ENCODE measurements at regions not wholly inside any gene's neighbourhood (a gene's known extent, or its start where the extent isn't known, plus 50 kb on each side); places are given as distances from the start of the nearest gene placed in this dataset.

DNA sequence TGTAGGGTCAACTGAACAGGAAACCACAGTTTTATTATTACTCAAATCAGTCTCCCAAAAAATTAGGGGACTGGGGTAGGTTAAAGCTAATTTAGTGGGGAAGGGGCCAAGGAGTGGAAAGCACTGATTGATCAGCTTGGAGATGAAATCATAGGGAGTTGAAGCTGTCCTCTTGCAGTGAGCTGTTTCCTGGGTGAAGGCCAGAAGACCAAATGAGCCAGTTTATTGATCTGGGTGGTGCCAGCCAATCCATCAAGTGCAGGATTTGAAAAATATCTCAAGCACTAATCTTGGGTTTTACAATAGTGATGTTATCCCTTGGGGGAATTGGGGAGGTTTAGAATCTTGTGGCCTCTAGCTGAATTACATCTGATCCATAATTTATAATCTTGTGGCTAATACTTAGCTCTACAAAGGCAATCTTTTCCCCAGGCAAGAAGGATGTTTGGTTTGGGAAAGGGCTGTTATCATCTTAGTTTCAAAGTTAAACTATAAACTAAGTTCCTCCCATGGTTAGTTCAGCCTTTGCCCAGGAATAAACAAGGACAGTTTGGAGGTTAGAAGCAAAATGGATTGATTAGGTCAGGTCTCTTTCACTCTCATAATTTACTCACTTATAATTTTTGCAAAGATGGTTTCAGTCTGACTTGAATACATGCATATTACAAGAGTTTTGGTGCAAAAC is 773.5 kb downstream of the XPNPEP1 start:
- CTCF ChIA-PET, result no interaction called here
- no peaks in the 10 kb centered on the region for H3K79me2 ChIP-seq (ENCODE audit: low read depth)
- POLR2A ChIA-PET (ENCODE audit: unreplicated experiment), result no interaction called here
- H4K20me1 ChIP-seq (ENCODE audit: insufficient read depth), result no peaks in the 10 kb centered on the region
- no TSS peak for BruUV-seq (replicated peaks)
- H3K9me3 ChIP-seq (ENCODE audit: insufficient read depth, low read depth), result no peaks in the 10 kb centered on the region
- no peaks in the 10 kb centered on the region for H3K36me3 ChIP-seq (ENCODE audit: low read depth)
- intact Hi-C loops (cut with micrococcal nuclease; ENCODE audit: unreplicated experiment), result no loop called here
- no peaks in the 10 kb centered on the region for H3F3A ChIP-seq (ENCODE audit: insufficient read depth, low read depth)
- H3K9me2 ChIP-seq (ENCODE audit: insufficient read depth), result no peaks in the 10 kb centered on the region; the same call in 1 of the 2 replicates
- no peak overlapping the region for H2AFZ ChIP-seq
- H3K4me1 ChIP-seq (replicated peaks; ENCODE audit: insufficient read depth), result no peaks in the 10 kb centered on the region
- TF ChIP-seq, protein P1, sequence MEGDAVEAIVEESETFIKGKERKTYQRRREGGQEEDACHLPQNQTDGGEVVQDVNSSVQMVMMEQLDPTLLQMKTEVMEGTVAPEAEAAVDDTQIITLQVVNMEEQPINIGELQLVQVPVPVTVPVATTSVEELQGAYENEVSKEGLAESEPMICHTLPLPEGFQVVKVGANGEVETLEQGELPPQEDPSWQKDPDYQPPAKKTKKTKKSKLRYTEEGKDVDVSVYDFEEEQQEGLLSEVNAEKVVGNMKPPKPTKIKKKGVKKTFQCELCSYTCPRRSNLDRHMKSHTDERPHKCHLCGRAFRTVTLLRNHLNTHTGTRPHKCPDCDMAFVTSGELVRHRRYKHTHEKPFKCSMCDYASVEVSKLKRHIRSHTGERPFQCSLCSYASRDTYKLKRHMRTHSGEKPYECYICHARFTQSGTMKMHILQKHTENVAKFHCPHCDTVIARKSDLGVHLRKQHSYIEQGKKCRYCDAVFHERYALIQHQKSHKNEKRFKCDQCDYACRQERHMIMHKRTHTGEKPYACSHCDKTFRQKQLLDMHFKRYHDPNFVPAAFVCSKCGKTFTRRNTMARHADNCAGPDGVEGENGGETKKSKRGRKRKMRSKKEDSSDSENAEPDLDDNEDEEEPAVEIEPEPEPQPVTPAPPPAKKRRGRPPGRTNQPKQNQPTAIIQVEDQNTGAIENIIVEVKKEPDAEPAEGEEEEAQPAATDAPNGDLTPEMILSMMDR (conservative IDR thresholded peaks at IDR 0.05), result no peak
- no peak for TF ChIP-seq EZH2 (IDR thresholded peaks at IDR 0.05; ENCODE audit: low read depth)
- DNase-seq, result no peak
- no peak overlapping the region for H3K4me2 ChIP-seq
- no peaks in the 10 kb centered on the region for H3K27me3 ChIP-seq (ENCODE audit: insufficient read depth, low read depth)
- no peak overlapping the region for H3K4me3 ChIP-seq
- no peak overlapping the region for H3K27ac ChIP-seq

DNA sequence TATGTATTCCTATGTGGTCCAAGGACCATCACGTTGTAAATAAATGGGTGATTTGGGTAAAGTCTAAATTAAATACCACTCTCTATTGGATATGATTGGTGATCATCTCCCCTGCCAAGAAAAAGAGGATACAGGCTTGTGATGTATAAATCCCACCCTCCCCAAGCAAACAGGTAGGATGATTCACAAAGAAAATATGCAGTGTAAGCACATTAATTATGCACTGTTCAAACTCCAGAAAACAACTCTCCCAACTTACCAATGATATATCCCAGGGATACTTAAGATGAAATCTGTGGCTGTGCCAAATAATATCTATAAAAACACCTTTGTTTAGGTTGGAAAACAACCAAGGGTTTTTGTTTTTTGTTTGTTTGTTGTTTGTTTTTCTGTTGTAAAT is 795.9 kb downstream of the XPNPEP1 start:
- CTCF ChIA-PET, result no interaction called here
- BruUV-seq (replicated peaks), result no TSS peak
- intact Hi-C loops (cut with micrococcal nuclease; ENCODE audit: unreplicated experiment), result no loop called here

DNA sequence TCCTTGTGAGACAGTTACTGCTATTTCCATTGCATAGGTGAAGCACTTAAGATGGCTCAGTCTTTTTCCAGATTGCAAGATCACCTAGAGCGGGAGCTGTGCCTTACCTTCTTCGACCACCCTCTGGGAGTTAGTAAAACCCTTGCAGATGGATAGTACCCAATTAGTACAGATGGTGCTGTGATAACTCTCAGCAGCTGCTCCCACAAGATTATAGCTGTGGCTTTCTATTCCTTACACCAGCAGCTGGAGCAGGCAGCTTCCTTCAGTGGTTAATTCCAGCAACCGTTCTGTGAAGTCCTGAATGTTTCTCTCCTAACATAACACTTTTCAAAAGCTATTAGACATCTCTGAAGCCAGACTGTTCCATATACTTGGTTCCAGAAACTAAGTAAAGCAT is 796.8 kb downstream of the XPNPEP1 start:
- Histone ChIP-seq H3K9me3 (ENCODE audit: insufficient read depth, low read depth) (no peaks in the 10 kb centered on the region), H3K36me3 (ENCODE audit: low read depth) (no peaks in the 10 kb centered on the region), H2AFZ (no peak overlapping the region), H3K27ac (no peak overlapping the region), H3K4me1 (replicated peaks; ENCODE audit: insufficient read depth) (no peaks in the 10 kb centered on the region), H4K20me1 (ENCODE audit: insufficient read depth) (no peaks in the 10 kb centered on the region), H3F3A (ENCODE audit: insufficient read depth, low read depth) (no peaks in the 10 kb centered on the region), H3K4me3 (no peak overlapping the region), H3K9me2 (ENCODE audit: insufficient read depth) (no peaks in the 10 kb centered on the region), H3K4me2 (no peak overlapping the region), H3K79me2 (ENCODE audit: low read depth) (no peaks in the 10 kb centered on the region), H3K27me3 (ENCODE audit: insufficient read depth, low read depth) (no peaks in the 10 kb centered on the region)
- ChIA-PET CTCF (no interaction called here), POLR2A (ENCODE audit: unreplicated experiment) (no interaction called here)
- no TSS peak for BruUV-seq (replicated peaks)
- TF ChIP-seq, protein P1 (conservative IDR thresholded peaks at IDR 0.05), result no peak
- TF ChIP-seq EZH2 (IDR thresholded peaks at IDR 0.05; ENCODE audit: low read depth), result no peak
- intact Hi-C loops (cut with micrococcal nuclease; ENCODE audit: unreplicated experiment), result no loop called here
- no peak for DNase-seq

More for the DNA sequence above, 795.9 kb downstream of the XPNPEP1 start:
- no peaks in the 10 kb centered on the region for H3F3A ChIP-seq (ENCODE audit: insufficient read depth, low read depth)
- no peak overlapping the region for H2AFZ ChIP-seq
- H3K9me3 ChIP-seq (ENCODE audit: insufficient read depth, low read depth), result no peaks in the 10 kb centered on the region
- TF ChIP-seq EZH2 (IDR thresholded peaks at IDR 0.05; ENCODE audit: low read depth), result no peak
- TF ChIP-seq, protein P1 (conservative IDR thresholded peaks at IDR 0.05), result no peak
- H3K4me2 ChIP-seq, result no peak overlapping the region
- no peaks in the 10 kb centered on the region for H3K27me3 ChIP-seq (ENCODE audit: insufficient read depth, low read depth)
- no peaks in the 10 kb centered on the region for H3K79me2 ChIP-seq (ENCODE audit: low read depth)
- no peak for DNase-seq
- no peak overlapping the region for H3K27ac ChIP-seq
- no peaks in the 10 kb centered on the region for H4K20me1 ChIP-seq (ENCODE audit: insufficient read depth)
- H3K9me2 ChIP-seq (ENCODE audit: insufficient read depth), result no peaks in the 10 kb centered on the region
- no peaks in the 10 kb centered on the region for H3K36me3 ChIP-seq (ENCODE audit: low read depth)
- no peaks in the 10 kb centered on the region for H3K4me1 ChIP-seq (replicated peaks; ENCODE audit: insufficient read depth)
- H3K4me3 ChIP-seq, result no peak overlapping the region
- POLR2A ChIA-PET (ENCODE audit: unreplicated experiment), result no interaction called here

Data from PC-9 (cell line).